ENCODE measurements at regions not wholly inside any gene's neighbourhood (a gene's known extent, or its start where the extent isn't known, plus 50 kb on each side); places are given as distances from the start of the nearest gene placed in this dataset.

GRCh38 chr12:27868139-27868538, 88.1 kb upstream of the MANSC4 start:
- TF ChIP-seq EP300 (IDR thresholded peaks at IDR 0.05; ENCODE audit: low read depth): no peak
- no peak for TF ChIP-seq POLR2A (IDR thresholded peaks at IDR 0.05)

Measured in transverse colon (tissue), 1 donor.